ENCODE measurements at regions not wholly inside any gene's neighbourhood (a gene's known extent, or its start where the extent isn't known, plus 50 kb on each side); places are given as distances from the start of the nearest gene placed in this dataset.

DNA sequence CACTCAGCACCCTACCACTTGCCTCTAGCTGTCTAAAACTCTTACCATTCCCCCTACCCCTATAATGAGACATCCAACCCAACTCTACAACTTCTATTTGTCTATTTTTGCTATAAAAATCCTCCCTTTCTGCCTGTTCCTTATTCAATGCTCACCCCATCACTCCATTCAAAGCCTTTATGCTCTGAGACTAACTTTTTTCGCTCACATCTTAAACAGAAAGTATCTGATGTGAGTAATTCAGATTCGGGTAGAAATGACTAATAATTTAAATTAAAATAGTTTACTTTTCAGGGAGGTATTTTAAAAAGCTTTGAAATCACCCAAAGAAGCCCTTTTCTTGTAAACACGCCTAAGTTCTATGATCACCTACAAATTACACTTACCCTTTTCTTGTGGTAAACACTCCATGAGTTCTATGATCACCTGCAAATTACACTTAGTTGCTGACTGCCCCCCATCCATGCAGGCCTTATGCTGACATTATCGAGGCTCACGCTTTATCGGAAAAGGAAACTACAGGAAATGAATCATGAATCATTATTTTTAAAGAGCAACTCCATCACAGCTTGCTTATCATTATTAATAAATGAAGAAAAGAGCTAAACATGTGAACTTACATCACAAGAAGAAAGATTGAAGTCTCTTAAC lies 168.7 kb upstream of the PPP1R2C start:
- no peak for DNase-seq

DNA sequence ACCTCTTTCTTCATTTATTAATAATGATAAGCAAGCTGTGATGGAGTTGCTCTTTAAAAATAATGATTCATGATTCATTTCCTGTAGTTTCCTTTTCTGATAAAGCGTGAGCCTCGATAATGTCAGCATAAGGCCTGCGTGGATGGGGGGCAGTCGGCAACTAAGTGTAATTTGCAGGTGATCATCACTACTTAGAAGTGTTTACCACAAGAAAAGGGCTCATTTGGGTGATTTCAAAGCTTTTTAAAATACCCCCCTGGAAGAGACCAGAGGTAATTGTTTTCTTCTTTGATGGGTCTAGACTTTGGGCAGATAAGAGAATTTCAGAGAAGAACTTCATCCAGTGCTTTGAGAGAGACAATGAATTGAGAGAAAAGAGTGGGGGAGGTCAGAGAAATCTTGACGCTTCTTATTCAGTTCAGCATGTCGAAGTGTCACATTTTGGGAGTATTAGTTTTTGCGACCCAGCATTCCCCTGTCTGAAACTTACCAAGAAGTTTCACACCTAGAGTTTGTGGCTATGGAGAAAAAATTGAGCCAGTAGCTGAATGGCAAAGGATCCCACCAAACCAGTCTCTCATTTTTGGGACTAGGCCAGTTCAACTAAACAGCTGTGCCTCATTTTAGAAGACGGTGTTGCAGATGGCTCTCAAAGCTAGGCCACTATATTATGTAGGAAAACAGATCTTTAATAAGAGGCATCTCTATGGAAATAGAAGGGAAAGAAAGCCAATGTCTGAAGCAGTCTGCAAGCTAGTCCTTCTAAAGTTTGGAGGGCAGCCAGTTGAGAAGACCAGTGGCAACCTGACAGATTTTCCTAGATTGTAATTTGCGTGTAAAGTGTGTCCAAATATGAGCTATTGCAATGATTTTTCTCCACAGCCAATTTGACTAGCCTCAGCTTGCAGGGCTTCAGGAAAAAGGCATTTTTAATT lies 171.0 kb upstream of the PPP1R2C start:
- no peak for DNase-seq

DNA sequence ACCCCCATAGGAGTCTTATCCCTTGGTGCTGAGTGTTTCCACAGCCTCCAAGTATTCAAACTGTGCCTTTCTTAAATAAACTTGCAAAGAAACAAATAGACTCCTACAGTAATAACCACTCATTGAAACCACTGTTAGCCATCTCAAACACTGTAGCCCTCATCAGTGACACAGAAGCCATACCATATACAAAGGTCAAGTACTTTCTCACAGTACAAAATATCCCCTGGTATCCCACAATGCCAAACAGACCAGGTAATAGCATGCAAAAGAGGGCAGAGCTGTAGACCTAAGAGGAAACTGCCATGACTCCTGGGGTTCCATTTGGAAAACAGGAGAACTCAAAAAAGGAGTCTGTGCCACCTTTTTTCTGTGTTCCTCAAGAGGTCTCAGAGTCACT lies 173.8 kb upstream of the PPP1R2C start:
- DNase-seq = no peak

DNA sequence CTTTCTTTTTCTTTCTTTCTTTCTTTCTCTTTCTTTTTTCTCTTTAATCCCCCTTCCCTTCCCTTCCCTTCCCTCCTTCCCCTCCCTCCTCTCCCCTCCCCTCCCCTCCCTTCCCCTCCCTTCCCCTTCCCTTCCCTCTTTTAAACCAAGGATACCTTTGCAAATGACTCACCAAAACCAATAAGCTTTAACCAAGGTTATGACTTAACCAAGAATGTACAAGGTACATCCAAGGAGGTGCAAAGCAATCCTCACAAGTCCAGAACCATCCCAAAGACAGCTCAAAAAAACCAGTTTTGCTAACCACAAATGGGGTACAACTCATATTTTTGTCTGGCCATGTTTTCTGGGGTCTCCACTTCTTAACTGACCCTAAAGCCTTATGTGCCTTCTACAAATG lies 174.7 kb upstream of the PPP1R2C start:
- DNase-seq = no peak

DNA sequence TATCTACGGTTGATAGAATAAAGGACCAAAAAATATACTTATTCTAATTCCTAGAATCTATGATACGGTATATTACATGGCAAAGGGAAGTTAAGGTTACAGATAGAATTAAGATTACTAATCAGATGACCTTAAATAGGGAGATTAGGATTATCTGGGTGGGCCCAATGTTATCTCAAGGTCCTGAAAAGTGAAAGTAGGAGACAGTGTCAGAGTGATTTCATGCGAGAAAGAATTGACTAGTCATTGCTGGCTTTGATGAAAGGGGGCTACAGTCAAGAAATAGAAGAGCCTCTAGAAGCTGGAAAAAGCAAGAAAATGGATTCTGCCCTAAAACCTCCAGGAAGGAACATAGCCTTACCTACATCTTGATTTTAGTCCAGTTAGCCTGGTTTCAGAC lies 176.9 kb upstream of the PPP1R2C start:
- no peak for DNase-seq

DNA sequence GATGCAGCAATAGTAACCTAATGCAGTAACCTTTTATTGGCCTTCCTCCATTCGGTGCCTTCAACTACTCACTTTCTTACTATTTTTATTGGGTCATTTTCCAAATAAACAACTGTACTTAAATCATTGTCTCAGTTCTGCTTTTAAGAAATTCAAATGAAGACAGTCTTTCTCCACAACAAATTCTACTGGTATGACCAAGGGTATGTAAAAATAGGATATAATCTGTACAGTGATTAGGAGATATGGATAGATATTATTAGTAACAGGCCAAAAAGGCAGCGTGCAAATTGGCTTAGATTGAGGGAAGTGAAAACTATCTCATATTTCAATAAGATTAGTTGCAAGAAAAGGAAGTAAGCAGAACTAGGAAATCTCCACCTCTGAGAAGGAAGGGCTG lies 177.4 kb upstream of the PPP1R2C start:
- DNase-seq = no peak

DNA sequence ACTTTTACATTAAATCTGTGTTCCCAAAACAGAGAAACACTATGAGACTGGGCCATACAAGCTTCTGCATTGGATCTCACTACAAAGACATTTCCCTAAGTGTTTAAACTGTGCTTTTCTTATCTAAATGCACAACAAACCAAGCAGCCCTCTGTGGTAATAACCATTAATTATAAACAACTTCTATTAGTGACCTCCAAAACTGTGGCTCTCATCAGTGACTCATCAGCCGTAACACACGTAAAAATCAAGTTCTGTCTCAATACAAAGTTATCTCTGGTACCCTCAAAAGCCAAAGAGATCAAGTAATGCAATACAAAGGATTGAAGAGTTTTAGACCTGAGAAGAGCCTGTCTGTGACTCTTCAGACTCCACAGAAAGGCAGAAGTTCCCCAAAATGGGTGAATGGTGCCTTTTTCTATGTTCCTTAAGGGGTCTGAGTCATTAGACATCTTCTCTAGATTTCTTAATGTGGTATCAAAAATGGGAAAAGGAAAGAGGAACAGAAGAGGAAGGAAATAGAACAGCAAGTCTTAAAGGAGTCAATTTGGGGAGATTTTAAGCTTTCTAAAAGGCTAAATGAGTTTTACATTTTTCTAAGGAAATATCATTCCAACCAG lies 189.8 kb upstream of the PPP1R2C start:
- no peak for DNase-seq

DNA sequence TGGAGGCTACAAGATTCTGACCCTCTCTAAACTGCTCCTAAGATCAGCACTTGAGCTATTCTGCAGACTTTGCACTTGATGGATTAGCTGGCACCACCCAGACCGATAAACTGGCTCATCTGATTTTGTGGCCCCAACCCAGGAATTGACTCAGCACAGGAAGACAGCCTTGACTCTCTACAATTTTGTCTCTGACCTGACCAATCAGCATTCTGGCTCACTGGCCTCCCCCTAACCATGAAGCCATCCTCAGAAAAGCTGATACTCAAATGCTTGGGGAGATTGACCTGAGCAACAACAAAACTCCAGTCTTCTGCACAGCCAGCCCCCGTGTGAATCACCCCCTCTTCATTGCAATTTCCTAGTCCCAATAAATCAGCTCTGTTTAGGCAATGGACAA lies 195.4 kb upstream of the PPP1R2C start:
- DNase-seq = no peak

DNA sequence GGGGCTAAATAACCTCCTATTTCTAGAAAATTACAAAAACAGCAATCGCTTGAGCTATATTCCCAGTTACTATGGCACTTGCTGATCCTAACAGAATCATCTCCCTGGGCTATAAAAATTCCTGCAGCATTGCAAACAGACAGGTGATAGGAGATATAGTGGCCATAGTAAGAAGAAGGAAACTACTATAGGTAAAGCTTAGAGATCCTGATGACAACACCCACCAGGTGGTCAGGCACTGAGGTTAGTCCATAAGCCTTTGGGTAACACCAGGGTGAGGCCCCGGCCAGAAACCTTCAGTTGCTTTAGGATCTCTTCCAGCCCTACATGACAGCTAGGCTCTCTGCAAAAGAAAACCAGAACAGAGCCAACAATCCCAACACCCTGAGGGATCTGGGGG lies 197.9 kb upstream of the PPP1R2C start:
- DNase-seq = no peak

DNA sequence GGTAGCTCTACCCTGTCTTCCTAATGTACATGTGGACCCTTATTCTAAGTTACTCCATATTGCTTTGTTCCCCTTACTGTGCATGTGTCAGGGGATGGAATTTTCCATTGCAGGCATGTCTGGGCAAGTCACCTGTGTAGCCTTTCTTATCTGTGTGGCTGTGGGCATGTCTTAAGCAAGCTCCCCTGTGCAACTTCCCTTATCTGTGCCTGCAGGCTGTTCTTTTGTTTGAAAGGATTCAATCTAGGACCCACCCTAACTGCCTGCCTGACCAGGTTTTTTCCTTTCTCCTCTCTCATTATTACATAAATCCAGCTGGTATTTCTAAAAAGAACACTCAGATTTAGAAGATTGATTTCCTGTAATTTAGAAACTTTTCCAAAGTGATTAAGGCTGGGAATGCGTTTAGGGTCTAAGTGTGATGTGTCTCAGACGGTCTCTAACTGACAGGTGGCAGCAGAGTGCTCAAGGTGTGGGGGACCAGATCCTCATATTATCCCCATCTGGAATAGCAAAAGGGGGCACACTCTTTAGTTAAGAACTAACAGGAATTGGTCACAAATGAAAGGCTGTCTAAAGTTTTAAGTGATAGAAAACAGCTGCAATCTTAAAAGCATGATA lies 198.9 kb upstream of the PPP1R2C start:
- no peak for DNase-seq

DNA sequence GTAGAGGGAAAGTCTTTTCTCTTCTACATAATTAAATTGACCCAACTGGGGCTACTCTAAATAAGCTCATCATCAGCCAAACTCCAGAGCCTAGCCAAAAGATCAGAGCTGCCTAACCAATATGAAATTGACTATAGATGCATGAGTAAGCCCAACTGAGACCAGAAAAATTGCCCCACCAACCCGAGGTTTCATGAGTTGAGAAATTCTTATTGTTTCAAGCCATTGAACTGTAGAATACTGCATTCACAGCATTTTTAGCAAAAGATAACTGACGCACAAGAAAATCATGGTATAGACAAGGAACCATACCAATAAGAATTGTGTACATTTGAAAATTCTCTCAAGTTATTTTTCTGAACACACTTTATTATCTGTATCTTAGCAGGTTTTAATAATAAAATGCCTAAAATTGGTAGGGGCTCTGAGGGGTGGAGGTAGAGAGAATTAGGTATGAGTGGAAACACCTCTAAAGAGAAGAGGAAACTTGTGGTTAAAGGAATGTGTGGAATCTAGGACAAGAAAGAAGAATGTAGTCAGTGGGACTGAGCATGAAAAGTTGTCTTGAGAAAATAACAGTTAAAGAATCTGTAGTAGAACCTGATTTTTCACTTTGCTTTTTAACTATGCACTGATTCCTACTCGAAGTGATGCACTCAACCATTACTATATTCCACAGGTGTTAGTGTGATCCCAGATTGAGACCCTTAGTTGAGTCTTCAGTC lies 200.9 kb upstream of the PPP1R2C start:
- DNase-seq = no peak

DNA sequence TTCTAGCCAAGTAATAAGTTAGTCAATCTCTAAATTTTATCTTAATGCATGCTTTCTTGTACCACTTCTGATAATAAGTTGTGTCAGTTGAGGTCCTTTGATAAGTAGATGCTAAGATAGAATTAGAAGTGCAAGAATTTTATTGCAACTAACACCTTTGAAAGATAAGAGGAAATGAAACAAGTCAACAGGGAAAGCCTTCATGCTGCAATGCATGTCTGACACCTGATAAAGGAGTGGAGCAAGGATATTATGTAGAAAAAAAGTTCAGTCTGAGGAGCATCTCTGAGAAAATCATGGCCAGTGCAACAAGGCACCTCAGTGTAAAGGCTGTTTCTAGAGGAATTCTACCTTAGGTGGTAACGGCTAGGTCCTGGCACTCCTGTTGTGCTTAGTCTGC lies 210.7 kb upstream of the PPP1R2C start:
- no peak for DNase-seq

DNA sequence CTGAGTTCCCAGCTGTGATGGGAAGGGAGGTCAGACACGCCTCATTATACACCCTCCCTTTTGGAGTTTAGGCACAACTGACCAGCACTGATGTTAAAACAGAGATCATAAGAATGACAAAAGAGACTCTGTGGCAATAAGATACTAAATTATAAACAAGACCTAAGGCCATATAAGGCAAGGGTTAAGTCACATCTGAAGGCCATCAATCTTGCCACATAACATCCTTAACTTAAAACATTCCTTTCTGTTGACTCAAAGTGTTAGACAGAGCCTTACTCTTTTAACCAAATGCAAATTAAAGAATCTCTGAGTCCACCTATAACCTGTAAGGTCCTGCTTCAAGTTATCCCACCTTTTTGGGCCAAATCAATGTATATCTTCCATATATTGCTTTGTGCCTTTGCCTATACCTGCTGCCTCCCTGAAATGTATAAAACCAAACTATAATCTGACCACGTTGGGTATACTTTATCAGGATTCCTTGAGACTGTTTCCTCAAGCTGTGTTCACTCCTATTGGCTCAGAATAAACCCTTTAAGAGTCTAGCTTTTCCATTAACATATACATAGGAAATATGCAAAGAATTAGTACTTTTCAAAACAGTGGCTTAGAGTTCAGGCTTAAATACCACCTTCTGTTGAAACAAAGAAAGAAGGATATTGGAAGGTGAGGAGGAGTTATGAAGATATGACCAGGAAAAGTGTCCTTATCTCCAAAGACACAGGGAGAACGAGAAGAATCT lies 214.4 kb upstream of the PPP1R2C start:
- DNase-seq = no peak

DNA sequence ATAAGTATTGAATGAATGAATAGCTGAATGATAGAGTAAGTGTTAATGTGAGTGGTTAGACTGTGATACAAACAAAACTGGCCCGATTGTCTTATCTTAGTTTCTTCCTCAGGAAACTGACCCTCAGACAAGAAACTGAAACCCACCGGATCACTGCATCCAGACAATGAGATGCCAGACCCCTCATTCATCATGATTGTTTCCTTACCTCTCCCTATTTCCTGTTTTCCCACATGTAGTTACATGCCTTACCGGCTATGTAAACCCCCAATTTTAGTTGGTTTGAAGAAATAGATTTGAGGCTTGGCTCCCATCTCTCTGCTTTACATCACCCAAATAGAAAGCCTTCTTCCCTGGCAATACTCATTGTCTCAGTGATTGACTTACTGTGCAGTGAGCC lies 218.9 kb upstream of the PPP1R2C start:
- DNase-seq = no peak

DNA sequence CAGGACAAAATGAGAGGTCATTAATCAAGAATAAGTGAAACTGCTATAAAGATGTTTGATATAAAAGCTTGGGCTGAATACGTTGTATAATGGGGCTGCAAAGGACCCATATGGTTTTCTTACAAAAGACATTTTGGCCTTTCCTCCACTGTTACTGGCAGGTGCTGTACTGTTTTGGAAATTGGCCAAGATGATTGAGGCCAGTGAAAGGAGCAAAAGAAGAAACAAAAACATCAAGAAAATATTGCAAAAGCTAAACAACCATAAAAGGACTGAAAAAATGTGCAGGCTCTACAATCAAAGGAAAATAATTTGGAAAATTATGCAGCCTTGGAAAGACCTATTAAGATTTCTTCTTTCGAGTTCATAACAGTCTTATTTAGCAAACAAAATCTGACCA lies 222.2 kb upstream of the PPP1R2C start:
- no peak for DNase-seq

DNA sequence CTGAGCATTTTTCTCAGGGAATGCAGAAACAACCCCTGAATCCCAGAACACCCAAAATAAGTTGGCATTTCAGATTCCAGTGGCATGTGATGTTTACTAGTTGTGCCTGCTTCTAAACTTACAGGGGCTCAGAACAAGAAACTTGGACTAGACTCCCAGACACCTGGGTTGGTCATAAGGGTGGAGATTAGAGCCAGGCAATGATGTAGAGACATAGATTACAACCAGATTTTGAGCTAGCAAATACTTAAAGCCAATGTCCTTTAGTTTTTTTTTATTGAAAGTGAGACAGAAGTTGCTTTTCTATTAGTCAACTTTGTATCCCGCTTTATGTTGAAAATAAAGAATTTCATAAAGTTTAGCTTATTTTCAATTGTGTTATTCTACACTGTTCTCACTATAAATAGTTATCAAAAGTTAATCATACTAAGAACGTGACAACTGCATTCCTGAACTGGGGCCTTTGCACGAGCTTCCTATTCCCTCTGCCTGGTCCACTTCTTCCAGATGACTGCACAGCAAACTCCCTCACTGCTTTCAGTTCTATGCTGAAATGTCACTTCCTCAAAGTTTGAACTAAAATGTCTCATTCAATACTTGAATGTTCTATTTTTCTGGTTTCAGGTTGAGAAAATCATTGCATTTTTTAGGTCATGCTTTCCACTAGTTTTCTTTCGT lies 224.7 kb upstream of the PPP1R2C start:
- no peak for DNase-seq

DNA sequence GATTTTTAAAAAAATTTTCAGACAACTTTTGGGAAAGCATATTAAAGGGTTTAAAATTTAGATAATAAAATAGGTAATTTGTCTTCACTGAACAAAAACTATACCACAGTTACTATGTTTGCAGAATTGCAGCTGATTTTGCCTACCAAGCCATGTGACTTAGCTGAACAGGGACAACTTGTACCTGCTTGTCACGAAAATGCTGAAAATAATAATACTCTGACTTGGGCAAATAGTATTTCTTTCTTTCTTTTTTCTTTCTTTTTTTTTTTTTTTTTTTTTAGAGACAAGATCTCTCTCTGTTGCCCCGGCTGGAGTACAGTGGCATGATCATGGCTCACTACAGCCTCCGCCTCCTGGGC lies 225.2 kb upstream of the PPP1R2C start:
- no peak for DNase-seq

DNA sequence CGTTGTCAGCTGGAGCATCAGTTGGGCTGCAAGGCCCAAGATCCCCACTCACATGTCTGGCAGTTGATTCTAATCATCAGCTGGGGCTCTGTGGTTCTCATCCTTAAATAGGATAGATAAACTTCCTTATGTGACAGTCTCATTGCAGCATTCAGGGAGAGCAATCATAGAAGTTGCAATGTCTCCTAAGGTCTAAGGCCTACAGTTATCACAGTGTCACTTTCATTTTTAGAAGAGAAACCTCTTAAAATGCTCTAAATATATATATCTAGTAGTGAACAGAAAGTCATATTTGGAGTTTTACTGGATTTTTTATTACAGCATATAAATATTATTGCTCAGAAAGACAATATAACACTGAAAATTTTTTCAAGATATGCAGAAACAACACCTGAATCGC lies 226.0 kb upstream of the PPP1R2C start:
- DNase-seq = no peak

DNA sequence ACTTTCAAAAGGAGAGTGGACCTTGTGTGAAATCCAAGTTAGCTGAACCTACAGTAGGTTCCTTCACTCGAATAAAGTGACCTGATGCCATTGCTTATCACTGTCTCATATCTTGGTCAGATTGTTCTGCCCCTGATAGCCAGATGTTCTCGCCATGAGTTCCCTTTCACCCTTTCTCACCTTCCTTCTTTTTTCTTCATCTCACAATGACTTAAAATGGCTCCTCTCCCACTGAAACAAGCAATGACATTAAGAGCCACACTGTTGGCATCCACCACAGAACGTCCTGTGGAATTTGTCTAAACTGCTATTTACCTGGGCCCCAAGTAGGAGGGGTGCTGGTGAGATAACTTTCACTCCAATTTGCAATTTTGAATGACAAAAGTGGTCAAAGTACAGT lies 227.6 kb upstream of the PPP1R2C start:
- no peak for DNase-seq

DNA sequence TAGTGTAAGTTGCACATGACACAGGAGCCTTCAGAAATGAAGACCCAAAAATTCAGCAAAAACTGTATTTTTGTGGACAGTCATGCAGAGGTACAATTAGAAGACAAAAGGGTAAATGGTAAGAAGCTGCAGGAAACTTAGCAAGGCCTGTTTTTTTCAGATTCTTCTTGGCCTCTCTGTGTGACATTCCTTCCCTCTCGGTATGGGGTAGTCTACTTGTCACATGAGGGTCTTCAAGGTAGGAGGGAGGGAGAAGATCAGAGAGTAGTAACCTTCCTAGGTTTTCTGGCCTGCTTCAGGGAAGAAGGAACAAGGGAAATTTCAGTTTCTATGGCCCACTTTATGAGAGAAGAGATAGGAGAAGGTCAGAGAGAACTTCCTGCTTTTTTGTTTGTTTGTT lies 230.4 kb upstream of the PPP1R2C start:
- no peak for DNase-seq

DNA sequence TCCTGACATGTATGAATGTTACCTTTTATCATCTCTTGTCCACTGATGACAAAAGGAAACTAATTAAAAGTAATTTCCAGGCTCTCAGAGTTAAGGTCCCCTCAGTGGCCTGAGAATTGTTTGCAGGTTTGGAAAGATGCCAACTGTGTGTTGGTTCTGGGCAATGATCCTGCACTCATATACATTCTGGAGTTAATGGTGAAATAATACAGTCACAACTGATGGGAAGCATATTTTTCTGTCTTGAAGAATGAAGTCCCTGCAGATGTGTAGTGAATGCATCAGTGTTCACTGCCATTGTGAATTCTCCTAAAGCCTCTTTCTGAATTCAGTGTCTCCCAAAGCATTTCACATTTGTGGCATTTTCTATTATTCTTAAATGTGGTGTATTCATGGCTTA lies 238.1 kb upstream of the PPP1R2C start:
- DNase-seq = no peak

DNA sequence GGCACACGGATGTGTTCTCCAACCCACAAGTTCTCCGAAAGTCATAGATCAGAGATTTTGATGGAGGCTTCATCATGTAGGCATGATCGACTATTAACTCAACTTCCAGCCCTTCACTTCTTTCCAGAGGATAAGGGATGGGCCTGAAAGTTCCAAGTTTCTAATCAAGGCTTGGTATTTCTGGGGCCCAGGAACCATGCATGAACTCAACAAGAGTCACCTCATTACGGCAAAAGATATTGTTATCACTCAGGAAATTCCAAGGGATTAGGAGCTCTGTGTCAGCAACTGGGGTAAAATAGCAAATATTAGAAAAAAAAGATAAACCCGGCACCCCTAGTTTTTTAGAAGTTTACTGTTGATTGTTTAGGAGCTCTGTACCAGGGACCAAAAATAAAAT lies 240.1 kb upstream of the PPP1R2C start:
- DNase-seq = no peak
